ENCODE measurements at regions not wholly inside any gene's neighbourhood (a gene's known extent, or its start where the extent isn't known, plus 50 kb on each side); places are given as distances from the start of the nearest gene placed in this dataset.

- DNase-seq (ENCODE audit: low read depth), result no peak
- H3K4me3 ChIP-seq (ENCODE audit: control insufficient read depth, low read depth, low read length), result no peak overlapping the region
- no peak for TF ChIP-seq CTCF (IDR thresholded peaks at IDR 0.05; ENCODE audit: control insufficient read depth, insufficient read depth, low read depth, low read length, missing control alignments)
Observed at GRCh38 chr2:52895726-52896340, 871.8 kb upstream of the CHAC2 start.

- no peak for DNase-seq (ENCODE audit: low read depth)
- no peak overlapping the region for H3K4me3 ChIP-seq (ENCODE audit: control insufficient read depth, low read depth, low read length)
- no peak for TF ChIP-seq CTCF (IDR thresholded peaks at IDR 0.05; ENCODE audit: control insufficient read depth, insufficient read depth, low read depth, low read length, missing control alignments)
Observed at GRCh38 chr2:52886556-52886955, 881.0 kb upstream of the CHAC2 start.

GRCh38 chr2:52884761-52885352 is 882.7 kb upstream of the CHAC2 start:
- H3K4me3 ChIP-seq (ENCODE audit: control insufficient read depth, low read depth, low read length), result no peak overlapping the region

GRCh38 chr2:52882974-52883373 is 884.6 kb upstream of the CHAC2 start:
- TF ChIP-seq CTCF (IDR thresholded peaks at IDR 0.05; ENCODE audit: control insufficient read depth, insufficient read depth, low read depth, low read length, missing control alignments), result no peak
- DNase-seq (ENCODE audit: low read depth), result no peak

More at GRCh38 chr2:52884761-52885352, 882.7 kb upstream of the CHAC2 start:
- DNase-seq (ENCODE audit: low read depth), result no peak
- no peak for TF ChIP-seq CTCF (IDR thresholded peaks at IDR 0.05; ENCODE audit: control insufficient read depth, insufficient read depth, low read depth, low read length, missing control alignments)

GRCh38 chr2:52881606-52882005 is 886.0 kb upstream of the CHAC2 start:
- H3K4me3 ChIP-seq (ENCODE audit: control insufficient read depth, low read depth, low read length), result no peak overlapping the region
- no peak for DNase-seq (ENCODE audit: low read depth)
- TF ChIP-seq CTCF (IDR thresholded peaks at IDR 0.05; ENCODE audit: control insufficient read depth, insufficient read depth, low read depth, low read length, missing control alignments), result no peak

More at GRCh38 chr2:52882974-52883373, 884.6 kb upstream of the CHAC2 start:
- no peak overlapping the region for H3K4me3 ChIP-seq (ENCODE audit: control insufficient read depth, low read depth, low read length)

- no peak for TF ChIP-seq CTCF (IDR thresholded peaks at IDR 0.05; ENCODE audit: control insufficient read depth, insufficient read depth, low read depth, low read length, missing control alignments)
Observed at GRCh38 chr2:52880872-52881271, 886.7 kb upstream of the CHAC2 start.

More at GRCh38 chr2:52880872-52881271, 886.7 kb upstream of the CHAC2 start:
- H3K4me3 ChIP-seq (ENCODE audit: control insufficient read depth, low read depth, low read length), result no peak overlapping the region
- DNase-seq (ENCODE audit: low read depth), result no peak
